ENCODE measurements at regions not wholly inside any gene's neighbourhood (a gene's known extent, or its start where the extent isn't known, plus 50 kb on each side); places are given as distances from the start of the nearest gene placed in this dataset.

GRCh38 chr16:85173981-85174751, 61.9 kb upstream of the CIBAR2 start:
- DNase-seq = no peak

- no peak for DNase-seq
Measured at GRCh38 chr16:85174871-85175723, 62.8 kb upstream of the CIBAR2 start.

- no peak for DNase-seq
Measured at GRCh38 chr16:85175724-85176233, 63.5 kb upstream of the CIBAR2 start.

GRCh38 chr16:85176541-85177447, 64.5 kb upstream of the CIBAR2 start:
- no peak for DNase-seq

GRCh38 chr16:85177448-85177846, 65.2 kb upstream of the CIBAR2 start:
- no peak for DNase-seq

- no peak for DNase-seq
Measured at GRCh38 chr16:85178006-85178591, 65.8 kb upstream of the CIBAR2 start.

GRCh38 chr16:85178596-85178995, 66.3 kb upstream of the CIBAR2 start:
- no peak for DNase-seq

- no peak for DNase-seq
Measured at GRCh38 chr16:85179344-85180046, 67.2 kb upstream of the CIBAR2 start.

- no peak for DNase-seq
Measured at GRCh38 chr16:85180047-85180826, 68.0 kb upstream of the CIBAR2 start.

GRCh38 chr16:85180827-85181738, 68.8 kb upstream of the CIBAR2 start:
- DNase-seq = no peak

- DNase-seq = no peak
Measured at GRCh38 chr16:85181739-85182129, 69.5 kb upstream of the CIBAR2 start.

- DNase-seq = no peak
Measured at GRCh38 chr16:85182286-85182685, 70.0 kb upstream of the CIBAR2 start.

GRCh38 chr16:85182774-85183173, 70.5 kb upstream of the CIBAR2 start:
- DNase-seq = no peak

- DNase-seq = no peak
Measured at GRCh38 chr16:85183564-85183963, 71.3 kb upstream of the CIBAR2 start.

- DNase-seq = no peak
Measured at GRCh38 chr16:85184404-85184803, 72.1 kb upstream of the CIBAR2 start.

- DNase-seq = no peak
Measured at GRCh38 chr16:85185303-85186100, 73.2 kb upstream of the CIBAR2 start.

GRCh38 chr16:85187002-85187401, 74.7 kb upstream of the CIBAR2 start:
- no peak for DNase-seq

- no peak for DNase-seq
Measured at GRCh38 chr16:85187447-85187846, 75.2 kb upstream of the CIBAR2 start.

GRCh38 chr16:85187886-85188285, 75.6 kb upstream of the CIBAR2 start:
- no peak for DNase-seq

All from activated gamma-delta T cell (primary cell).